GM21515 (cell line): ENCODE measurements at regions not wholly inside any gene's neighbourhood (a gene's known extent, or its start where the extent isn't known, plus 50 kb on each side); places are given as distances from the start of the nearest gene placed in this dataset.

Experiments
- ATAC-seq: cut with Tn5 transposase; IDR thresholded peaks from one replicate; pipeline ENCODE4 v1.9.1; 2021; ENCODE audit not compliant: unreplicated experiment

- ATAC-seq, result no peak
Measured at GRCh38 chr13:40136896-40137295, 481.4 kb downstream of the COG6 start.

- ATAC-seq, result no peak
Measured at GRCh38 chr13:40137400-40137799, 481.9 kb downstream of the COG6 start.

GRCh38 chr13:40139896-40140520 lies 484.5 kb downstream of the COG6 start:
- no peak for ATAC-seq

- ATAC-seq, result no peak
Measured at GRCh38 chr13:40141859-40142555, 486.5 kb downstream of the COG6 start.

GRCh38 chr13:40143106-40143505 lies 487.6 kb downstream of the COG6 start:
- ATAC-seq, result no peak

- ATAC-seq, result no peak
Measured at GRCh38 chr13:40143559-40143958, 488.1 kb downstream of the COG6 start.

GRCh38 chr13:40145139-40145538 lies 489.7 kb downstream of the COG6 start:
- no peak for ATAC-seq

- ATAC-seq, result no peak
Measured at GRCh38 chr13:40146063-40146462, 490.6 kb downstream of the COG6 start.

- no peak for ATAC-seq
Measured at GRCh38 chr13:40146611-40147117, 491.2 kb downstream of the COG6 start.

- ATAC-seq, result no peak
Measured at GRCh38 chr13:40148101-40148500, 492.6 kb downstream of the COG6 start.

- ATAC-seq, result no peak
Measured at GRCh38 chr13:40148742-40149141, 493.3 kb downstream of the COG6 start.

GRCh38 chr13:40149611-40150274 lies 494.3 kb downstream of the COG6 start:
- no peak for ATAC-seq

GRCh38 chr13:40151673-40152072 lies 496.2 kb downstream of the COG6 start:
- no peak for ATAC-seq

GRCh38 chr13:40152145-40152544 lies 496.7 kb downstream of the COG6 start:
- ATAC-seq, result no peak

- no peak for ATAC-seq
Measured at GRCh38 chr13:40152922-40153321, 497.5 kb downstream of the COG6 start.

- ATAC-seq, result no peak
Measured at GRCh38 chr13:40153516-40153915, 498.1 kb downstream of the COG6 start.

GRCh38 chr13:40155201-40155600 lies 499.7 kb downstream of the COG6 start:
- no peak for ATAC-seq

- no peak for ATAC-seq
Measured at GRCh38 chr13:40158218-40158617, 502.8 kb downstream of the COG6 start.

GRCh38 chr13:40158757-40159156 lies 503.3 kb downstream of the COG6 start:
- no peak for ATAC-seq

- no peak for ATAC-seq
Measured at GRCh38 chr13:40159736-40160135, 504.3 kb downstream of the COG6 start.

GRCh38 chr13:40160618-40161350 lies 505.3 kb downstream of the COG6 start:
- no peak for ATAC-seq
